Mesenchymal stem cell (in vitro differentiated cells and primary cell): ENCODE measurements at regions not wholly inside any gene's neighbourhood (a gene's known extent, or its start where the extent isn't known, plus 50 kb on each side); places are given as distances from the start of the nearest gene placed in this dataset.

ENCODE experiments used
- DNase-seq: peaks from one replicate; pipeline ENCODE4 v3.0.0-alpha.2; 2013
- H2AFZ ChIP-seq: one replicate; pipeline ENCODE4 v1.6.1; 2013; ENCODE audit warnings: low read depth, mild to moderate bottlenecking, control low read depth, inconsistent platforms, low read length, moderate library complexity
- H2AK5ac ChIP-seq: 2 replicates; pipeline ENCODE4 v1.6.1; 2013; ENCODE audit warnings: low read length, moderate library complexity, mild to moderate bottlenecking, inconsistent platforms; ENCODE audit not compliant: severe bottlenecking
- H2BK120ac ChIP-seq: one replicate; pipeline ENCODE4 v1.6.1; 2013; ENCODE audit warnings: low read depth, mild to moderate bottlenecking, inconsistent platforms, low read length, moderate library complexity
- H2BK12ac ChIP-seq, 2 experiments: one replicate each; pipeline ENCODE4 v1.6.1; 2013; ENCODE audit warnings: inconsistent platforms in 2 of 2, low read length in 2 of 2, mild to moderate bottlenecking in 2 of 2, moderate library complexity in 2 of 2, control low read depth in 1 of 2
- H2BK15ac ChIP-seq: one replicate; pipeline ENCODE4 v1.6.1; 2013; ENCODE audit warnings: mild to moderate bottlenecking, low read depth, inconsistent platforms; ENCODE audit not compliant: poor library complexity, severe bottlenecking
- H2BK5ac ChIP-seq: 2 replicates; pipeline ENCODE4 v1.6.1; 2013; ENCODE audit warnings: low read depth, mild to moderate bottlenecking, low read length, control low read depth, inconsistent platforms; ENCODE audit not compliant: poor library complexity, severe bottlenecking
- H3K14ac ChIP-seq, 2 experiments: one replicate each; pipeline ENCODE4 v1.6.1; 2013; ENCODE audit warnings: inconsistent platforms in 2 of 2, low read length in 2 of 2, control low read depth in 1 of 2, mild to moderate bottlenecking in 1 of 2, moderate library complexity in 1 of 2
- H3K18ac ChIP-seq, 2 experiments: one replicate each; pipeline ENCODE4 v1.6.1; 2013; ENCODE audit warnings: inconsistent platforms in 2 of 2, low read length in 2 of 2, control low read depth in 1 of 2, low read depth in 1 of 2, mild to moderate bottlenecking in 1 of 2
- H3K23ac ChIP-seq, 2 experiments: one replicate each; pipeline ENCODE4 v1.6.1; 2013; ENCODE audit warnings: inconsistent platforms in 2 of 2, low read length in 2 of 2, mild to moderate bottlenecking in 2 of 2, moderate library complexity in 2 of 2, control low read depth in 1 of 2
- H3K27ac ChIP-seq: 2 replicates; pipeline ENCODE4 v1.5.1; 2013; ENCODE audit warnings: mild to moderate bottlenecking, moderate library complexity, low read length, control low read depth, inconsistent platforms; ENCODE audit not compliant: poor library complexity, severe bottlenecking
- H3K27me3 ChIP-seq, 2 experiments: 2 replicates each; pipeline versions ENCODE4 v1.6.1 to v1.7.0; 2013; ENCODE audit warnings: low read length in 2 of 2, mild to moderate bottlenecking in 2 of 2, moderate library complexity in 2 of 2, control low read depth in 1 of 2, inconsistent platforms in 1 of 2; ENCODE audit not compliant: control insufficient read depth in 1 of 2, insufficient read depth in 1 of 2
- H3K36me3 ChIP-seq, 2 experiments: 2 replicates each; pipeline versions ENCODE4 v1.6.1 to v1.7.0; 2013; ENCODE audit warnings: low read length in 2 of 2, control low read depth in 1 of 2, inconsistent platforms in 1 of 2, low read depth in 1 of 2, mild to moderate bottlenecking in 1 of 2; ENCODE audit not compliant: insufficient read depth in 2 of 2, control insufficient read depth in 1 of 2
- H3K4ac ChIP-seq, 2 experiments: one replicate each; pipeline ENCODE4 v1.6.1; 2013; ENCODE audit warnings: inconsistent platforms in 2 of 2, low read length in 2 of 2, mild to moderate bottlenecking in 2 of 2, moderate library complexity in 2 of 2, control low read depth in 1 of 2, low read depth in 1 of 2
- H3K4me1 ChIP-seq: 2 replicates; pipeline ENCODE4 v1.6.1; 2013; ENCODE audit warnings: low read depth, low read length, control low read depth; ENCODE audit not compliant: control insufficient read depth, insufficient read depth
- H3K4me2 ChIP-seq: 2 replicates; pipeline ENCODE4 v1.6.1; 2013; ENCODE audit warnings: low read length, mild to moderate bottlenecking, inconsistent platforms; ENCODE audit not compliant: poor library complexity, severe bottlenecking
- H3K4me3 ChIP-seq, 2 experiments: 2 replicates each; pipeline versions ENCODE4 v1.5.1 to v1.7.0; 2013; ENCODE audit warnings: low read length in 2 of 2, mild to moderate bottlenecking in 2 of 2, control low read depth in 1 of 2, low read depth in 1 of 2; ENCODE audit not compliant: insufficient read depth in 1 of 2
- H3K79me1 ChIP-seq: replicated peaks from 2 replicates; pipeline ENCODE4 v1.6.1; 2013; ENCODE audit warnings: mild to moderate bottlenecking, control low read depth, low read length, inconsistent platforms; ENCODE audit not compliant: poor library complexity, severe bottlenecking
- H3K9ac ChIP-seq: 2 replicates; pipeline ENCODE4 v1.7.0; 2013; ENCODE audit warnings: mild to moderate bottlenecking, low read length, moderate library complexity
- H3K9me3 ChIP-seq: 2 replicates; pipeline ENCODE4 v1.7.0; 2013; ENCODE audit warnings: mild to moderate bottlenecking, low read length; ENCODE audit not compliant: control insufficient read depth
- H4K8ac ChIP-seq: one replicate; pipeline ENCODE4 v1.6.1; 2013; ENCODE audit warnings: inconsistent platforms, mild to moderate bottlenecking, low read length, moderate library complexity
- H4K91ac ChIP-seq: one replicate; pipeline ENCODE4 v1.6.1; 2013; ENCODE audit warnings: mild to moderate bottlenecking, low read length, inconsistent platforms
- WGBS: methylation state at CpG from one replicate; pipeline ENCODE4 v1.1.7; 2013; ENCODE audit warnings: mixed read lengths; 5-methylcytosine and 5-hydroxymethylcytosine counted together

GRCh38 chr13:59441596-59442280, 722.0 kb downstream of the DIAPH3 start:
- H3K27ac ChIP-seq, result no peak overlapping the region
- no peak overlapping the region for H2BK5ac ChIP-seq
- H3K4me1 ChIP-seq, result no peaks in the 10 kb centered on the region
- no peak overlapping the region for H3K23ac ChIP-seq
- no peak overlapping the region for H3K14ac ChIP-seq
- no peak overlapping the region for H3K4me2 ChIP-seq
- 85% methylated on average over 7 of the region's 7 CpGs for WGBS
- no peaks in the 10 kb centered on the region for H3K27me3 ChIP-seq
- no peaks in the 10 kb centered on the region for H3K79me1 ChIP-seq
- no peak overlapping the region for H2AFZ ChIP-seq
- no peak overlapping the region for H3K4me3 ChIP-seq
- H3K18ac ChIP-seq, result no peak overlapping the region
- no peak overlapping the region for H4K91ac ChIP-seq
- H3K9me3 ChIP-seq, result peaks cover 7% of the 10 kb centered on the region
- no peak overlapping the region for H4K8ac ChIP-seq
- no peak overlapping the region for H3K9ac ChIP-seq
- no peak overlapping the region for H2BK120ac ChIP-seq
- no peak for DNase-seq
- no peak overlapping the region for H2BK15ac ChIP-seq
- H3K4ac ChIP-seq, result no peak overlapping the region
- no peak overlapping the region for H2BK12ac ChIP-seq
- H3K36me3 ChIP-seq, result no peaks in the 10 kb centered on the region
- no peak overlapping the region for H2AK5ac ChIP-seq

GRCh38 chr13:59442461-59442860, 721.3 kb downstream of the DIAPH3 start:
- Histone ChIP-seq H2BK5ac (no peak overlapping the region), H3K23ac (no peak overlapping the region), H3K27me3 (no peaks in the 10 kb centered on the region), H2BK120ac (no peak overlapping the region), H3K4ac (no peak overlapping the region), H3K27ac (no peak overlapping the region), H3K79me1 (no peaks in the 10 kb centered on the region), H2BK12ac (no peak overlapping the region), H3K9me3 (peaks cover 4% of the 10 kb centered on the region), H2AK5ac (no peak overlapping the region), H3K9ac (no peak overlapping the region), H2BK15ac (no peak overlapping the region), H3K14ac (no peak overlapping the region), H3K36me3 (no peaks in the 10 kb centered on the region), H3K4me1 (no peaks in the 10 kb centered on the region), H4K8ac (no peak overlapping the region), H2AFZ (no peak overlapping the region), H3K4me2 (no peak overlapping the region), H3K4me3 (no peak overlapping the region), H4K91ac (no peak overlapping the region), H3K18ac (no peak overlapping the region)
- no peak for DNase-seq
- 57% methylated on average over 2 of the region's 4 CpGs for WGBS

- no peak overlapping the region for H2AFZ ChIP-seq
- H3K4me1 ChIP-seq, result peaks cover 2% of the 10 kb centered on the region
- no peak overlapping the region for H3K23ac ChIP-seq
- H3K27ac ChIP-seq, result no peak overlapping the region
- no peak overlapping the region for H2BK15ac ChIP-seq
- H4K8ac ChIP-seq, result no peak overlapping the region
- no peak overlapping the region for H2BK120ac ChIP-seq
- no peaks in the 10 kb centered on the region for H3K36me3 ChIP-seq
- no peak overlapping the region for H2BK12ac ChIP-seq
- no peaks in the 10 kb centered on the region for H3K9me3 ChIP-seq
- H3K14ac ChIP-seq, result no peak overlapping the region
- 100% methylated on average over 2 of the region's 6 CpGs for WGBS
- no peak overlapping the region for H3K4ac ChIP-seq
- DNase-seq, result no peak
- no peak overlapping the region for H3K18ac ChIP-seq
- H3K27me3 ChIP-seq, result no peaks in the 10 kb centered on the region
- H2BK5ac ChIP-seq, result no peak overlapping the region
- no peak overlapping the region for H3K4me2 ChIP-seq
- H3K79me1 ChIP-seq, result no peaks in the 10 kb centered on the region
- no peak overlapping the region for H3K4me3 ChIP-seq
- no peak overlapping the region for H2AK5ac ChIP-seq
- H3K9ac ChIP-seq, result no peak overlapping the region
- no peak overlapping the region for H4K91ac ChIP-seq
Observed at GRCh38 chr13:59442944-59443486, 720.7 kb downstream of the DIAPH3 start.

GRCh38 chr13:59444210-59444857, 719.4 kb downstream of the DIAPH3 start:
- Histone ChIP-seq H3K14ac (no peak overlapping the region), H3K4me2 (no peak overlapping the region), H2AK5ac (no peak overlapping the region), H3K4ac (no peak overlapping the region), H3K27ac (no peak overlapping the region), H2AFZ (no peak overlapping the region), H3K18ac (no peak overlapping the region), H2BK5ac (no peak overlapping the region), H3K36me3 (no peaks in the 10 kb centered on the region), H3K9me3 (no peaks in the 10 kb centered on the region), H2BK15ac (no peak overlapping the region), H2BK120ac (no peak overlapping the region), H3K4me3 (no peak overlapping the region), H3K9ac (no peak overlapping the region), H3K79me1 (no peaks in the 10 kb centered on the region), H2BK12ac (no peak overlapping the region), H4K91ac (no peak overlapping the region), H3K27me3 (no peaks in the 10 kb centered on the region), H3K23ac (no peak overlapping the region), H4K8ac (no peak overlapping the region), H3K4me1 (peaks cover 2% of the 10 kb centered on the region)
- WGBS, result 98% methylated on average over 6 of the region's 6 CpGs
- no peak for DNase-seq
